Hematopoietic multipotent progenitor cell treated with erythropoietin and hydrocortisone succinate and interleukin-3 and kit ligand, for 15 days (in vitro differentiated cells): ENCODE measurements at regions not wholly inside any gene's neighbourhood (a gene's known extent, or its start where the extent isn't known, plus 50 kb on each side); places are given as distances from the start of the nearest gene placed in this dataset.

Experiments
- DNase-seq: peaks from one replicate; pipeline ENCODE4 v3.0.0-alpha.2; 2015; ENCODE audit warnings: low spot score

DNA sequence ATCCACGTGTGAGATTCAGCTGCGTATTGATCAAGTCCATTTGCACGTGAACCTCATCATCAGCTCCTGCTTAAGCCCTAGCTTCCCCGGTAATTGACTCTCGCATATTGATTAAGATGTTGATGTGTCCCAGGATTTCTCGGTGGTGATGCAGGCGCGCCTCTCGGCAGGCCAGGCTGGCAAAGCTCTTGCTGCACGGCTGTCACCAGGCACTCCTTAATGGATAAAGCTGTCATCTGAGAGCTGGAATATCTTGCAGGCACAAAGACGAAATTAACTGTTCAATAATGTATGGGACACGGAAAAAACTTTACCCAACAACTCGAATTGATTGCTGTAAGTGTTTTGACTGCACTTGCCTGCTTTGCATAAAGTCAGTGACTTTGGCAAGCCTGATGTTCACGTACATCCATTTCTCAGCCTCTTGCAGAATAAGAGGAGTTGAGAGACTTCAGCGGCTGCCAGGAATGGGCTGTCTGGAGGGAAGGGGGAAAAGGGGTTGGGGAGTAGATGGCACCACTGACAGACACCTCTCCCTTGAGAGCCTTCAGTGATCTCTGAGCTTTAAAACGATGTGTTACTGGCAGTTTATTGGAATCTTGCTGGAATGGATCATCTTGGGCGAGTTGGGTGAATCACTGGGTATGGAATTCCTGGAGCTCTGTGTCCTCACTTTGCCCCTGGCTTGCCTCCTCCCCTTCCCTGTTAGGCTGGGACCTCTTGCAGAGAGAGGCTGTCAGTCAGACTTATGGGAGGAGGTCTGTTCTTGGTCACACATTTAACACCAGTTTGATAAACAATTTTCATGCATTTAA lies 650.3 kb downstream of the CCDC171 start:
- no peak for DNase-seq

GRCh38 chr9:16203729-16204573 lies 651.1 kb downstream of the CCDC171 start:
- DNase-seq: no peak

- DNase-seq: no peak
Observed at GRCh38 chr9:16205455-16205854, 652.6 kb downstream of the CCDC171 start.

- no peak for DNase-seq
Observed at GRCh38 chr9:16206518-16206917, 653.7 kb downstream of the CCDC171 start.

- no peak for DNase-seq
Observed at GRCh38 chr9:16207161-16207560, 654.3 kb downstream of the CCDC171 start.

DNA sequence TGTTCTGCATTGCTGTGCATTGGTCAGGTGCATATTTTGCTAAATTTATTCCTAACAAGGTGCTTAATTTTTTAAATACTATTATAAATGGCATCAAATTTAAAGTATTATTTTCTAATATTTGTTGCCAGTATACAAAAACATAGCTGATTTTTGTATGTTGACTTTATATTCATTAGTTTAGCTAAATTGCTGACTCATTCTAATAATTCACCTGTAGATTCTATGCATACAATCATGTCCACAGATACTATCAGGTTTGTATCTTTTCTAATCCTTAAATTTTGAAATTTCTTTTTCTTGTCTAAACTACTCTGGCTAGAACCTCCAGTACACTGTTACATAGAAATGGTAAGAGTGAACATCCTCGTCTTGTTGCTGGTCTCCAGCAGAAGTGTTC lies 657.6 kb downstream of the CCDC171 start:
- DNase-seq: no peak

- no peak for DNase-seq
Observed at GRCh38 chr9:16211946-16212345, 658.5 kb downstream of the BNC2 start.

DNA sequence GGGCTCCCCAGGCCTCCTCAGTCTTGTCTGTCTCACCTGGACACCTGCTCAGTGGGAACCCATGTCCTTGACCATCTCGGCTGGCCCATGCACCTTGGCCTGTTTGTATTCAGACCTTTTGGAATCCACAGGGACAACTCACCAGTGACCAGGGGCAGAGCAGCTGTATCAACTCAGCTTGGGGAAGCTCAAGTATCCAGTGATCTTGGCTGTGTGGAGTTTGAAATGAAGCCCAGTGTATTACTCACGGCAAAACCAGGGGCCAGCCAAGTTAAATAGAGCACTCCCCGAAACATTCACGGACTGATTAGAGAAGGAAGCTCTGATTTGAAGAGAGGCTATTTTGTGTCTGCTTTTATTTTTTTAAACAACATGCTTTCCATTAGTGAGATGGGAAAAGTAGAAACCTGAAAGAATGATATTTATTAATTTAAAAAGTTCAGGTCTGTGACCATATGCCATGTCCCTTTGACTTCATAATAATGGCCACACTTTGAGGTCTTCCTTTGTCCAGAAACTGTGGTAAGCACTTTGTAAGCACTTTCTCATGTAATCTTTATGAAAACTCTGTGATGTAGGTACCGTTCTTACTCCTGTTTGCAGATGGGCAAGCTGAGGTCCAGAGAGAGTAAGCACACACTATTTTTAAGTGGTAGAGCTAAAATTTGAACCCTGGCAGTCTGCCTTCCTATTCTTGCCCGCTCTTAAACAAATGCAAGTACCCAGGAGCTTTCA lies 656.5 kb downstream of the BNC2 start:
- DNase-seq: no peak

GRCh38 chr9:16214677-16215352 lies 655.7 kb downstream of the BNC2 start:
- DNase-seq: no peak

DNA sequence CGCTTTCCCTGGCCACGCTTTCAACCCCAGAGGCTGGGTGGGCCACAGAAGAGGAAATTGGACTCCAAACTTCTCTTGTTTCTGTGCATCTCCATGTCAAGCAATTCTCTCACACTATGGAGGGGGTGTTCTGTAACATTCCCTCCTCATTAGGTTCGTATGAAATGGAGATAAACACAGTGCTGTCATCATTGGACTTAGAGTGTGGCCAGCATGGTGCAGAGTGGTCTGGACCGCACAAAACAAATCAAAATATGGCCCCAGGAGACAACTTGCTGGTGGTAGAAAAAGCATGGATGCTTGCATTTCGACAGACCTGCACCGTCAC lies 655.2 kb downstream of the BNC2 start:
- no peak for DNase-seq

GRCh38 chr9:16217943-16218701 lies 652.3 kb downstream of the BNC2 start:
- DNase-seq: no peak

GRCh38 chr9:16221366-16221765 lies 649.1 kb downstream of the BNC2 start:
- DNase-seq: no peak

- DNase-seq: no peak
Observed at GRCh38 chr9:16221822-16222547, 648.5 kb downstream of the BNC2 start.

DNA sequence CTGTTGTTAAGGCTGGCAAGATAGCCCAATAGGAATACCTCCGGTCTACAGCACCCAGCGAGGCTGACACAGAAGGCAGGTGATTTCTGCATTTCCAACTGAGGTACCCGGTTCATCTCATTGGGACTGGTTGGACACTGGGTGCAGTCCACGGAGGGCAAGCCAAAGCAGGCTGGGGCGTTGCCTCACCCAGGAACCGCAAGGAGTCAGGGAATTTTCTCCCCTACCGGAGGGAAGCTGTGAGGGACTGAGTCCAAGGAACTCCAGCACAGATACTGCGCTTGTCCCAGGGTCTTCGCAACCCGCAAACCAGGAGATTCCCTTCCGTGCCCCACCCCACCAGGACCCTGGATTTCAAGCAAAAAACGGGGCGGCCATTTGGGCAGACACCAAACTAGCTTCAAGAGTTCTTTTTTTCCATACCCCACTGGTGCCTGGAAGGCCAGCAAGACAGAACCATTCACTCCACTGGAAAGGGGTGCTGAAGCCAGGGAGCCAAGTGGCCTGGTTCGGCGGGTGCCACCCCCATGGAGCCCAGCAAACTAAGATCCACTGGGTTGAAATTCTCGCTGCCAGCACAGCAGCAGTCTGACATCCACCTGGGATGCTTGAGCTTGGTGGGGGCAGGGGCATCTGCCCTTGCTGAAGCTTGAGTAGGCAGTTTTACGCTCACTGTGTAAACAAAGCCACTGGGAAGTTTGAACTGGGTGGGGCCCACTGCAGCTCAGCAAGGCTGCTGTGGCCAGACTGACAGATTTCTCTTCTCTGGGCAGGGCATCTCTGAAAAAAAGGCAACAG lies 647.2 kb downstream of the BNC2 start:
- no peak for DNase-seq

DNA sequence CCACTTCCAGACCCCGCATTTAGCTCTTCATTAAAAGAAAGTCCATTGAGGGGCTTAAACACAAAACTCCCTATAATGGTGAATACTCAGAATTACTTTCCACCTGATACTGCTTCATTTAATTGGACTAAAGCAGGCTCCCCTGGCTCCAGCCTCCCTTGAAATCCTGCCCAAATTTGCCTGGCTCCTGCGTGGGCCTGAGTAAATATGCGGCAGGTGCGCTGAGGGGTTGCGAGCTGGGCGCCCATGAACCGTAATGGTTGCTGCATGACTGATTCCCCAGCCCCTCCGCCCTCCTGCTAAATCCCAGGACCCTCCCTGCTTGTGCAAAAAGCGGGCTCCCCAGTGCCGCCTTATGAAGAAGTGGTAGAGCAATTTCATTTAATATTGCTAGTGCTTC lies 639.7 kb downstream of the BNC2 start:
- DNase-seq: no peak

GRCh38 chr9:16236311-16236710 lies 634.2 kb downstream of the BNC2 start:
- DNase-seq: no peak

- DNase-seq: no peak
Observed at GRCh38 chr9:16236882-16237281, 633.6 kb downstream of the BNC2 start.

GRCh38 chr9:16238623-16239138 lies 631.8 kb downstream of the BNC2 start:
- no peak for DNase-seq

DNA sequence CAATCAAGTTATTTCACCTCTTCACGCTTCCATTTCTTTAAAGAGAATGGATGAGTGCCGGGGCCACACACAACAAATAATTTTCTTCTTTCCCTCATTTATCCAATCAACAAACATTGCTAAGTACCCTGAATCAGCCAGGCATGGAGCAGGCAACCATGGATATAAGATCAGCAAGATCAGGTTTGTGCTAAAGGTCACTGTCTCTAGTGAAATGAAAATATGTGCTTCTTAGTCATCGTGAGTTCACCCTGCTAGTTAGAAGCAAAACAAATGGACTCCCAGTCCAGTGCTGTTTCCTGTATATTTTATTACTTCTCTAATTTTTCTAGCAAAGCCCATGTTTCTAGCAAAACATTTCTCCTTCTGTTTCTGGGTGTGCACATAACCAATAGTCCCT lies 629.2 kb downstream of the BNC2 start:
- DNase-seq: no peak

GRCh38 chr9:16243798-16244197 lies 626.7 kb downstream of the BNC2 start:
- no peak for DNase-seq
